ENCODE measurements at regions not wholly inside any gene's neighbourhood (a gene's known extent, or its start where the extent isn't known, plus 50 kb on each side); places are given as distances from the start of the nearest gene placed in this dataset.

- Histone ChIP-seq H3K14ac (ENCODE audit: insufficient read length) (no peak overlapping the region), H3K79me2 (ENCODE audit: control insufficient read depth in 1 of 2, insufficient read depth in 2 of 2, low read length in 2 of 2) (no peaks in the 10 kb centered on the region), H2BK15ac (ENCODE audit: low read length) (no peak overlapping the region), H3K27ac (ENCODE audit: low read depth, low read length) (no peak overlapping the region), H4K91ac (replicated peaks; ENCODE audit: insufficient read length, low read length) (no peak overlapping the region), H3K27me3 (replicated peaks in 1 of 4; ENCODE audit: control insufficient read depth in 3 of 4, extremely low read depth in 1 of 4, insufficient read depth in 3 of 4, low read length in 3 of 4) (no peaks in the 10 kb centered on the region), H3K56ac (replicated peaks; ENCODE audit: insufficient read length, low read depth, low read length) (no peak overlapping the region), H2AFZ (ENCODE audit: low read length) (no peak overlapping the region), H3K4me3 (ENCODE audit: extremely low read depth in 1 of 4, insufficient read depth in 2 of 4, low read depth in 3 of 4, low read length in 4 of 4) (no peak overlapping the region), H4K20me1 (replicated peaks in 1 of 2; ENCODE audit: control insufficient read depth in 1 of 2, insufficient read depth in 2 of 2, low read length in 2 of 2) (no peaks in the 10 kb centered on the region), H3K4me1 (replicated peaks in 1 of 4; ENCODE audit: control insufficient read depth in 3 of 4, insufficient read depth in 4 of 4, low read length in 3 of 4) (peaks cover 0 to 4% (median 0%) of the 10 kb centered on the region in 4 experiments; a peak in 2 of 7 replicates), H2BK12ac (ENCODE audit: low read depth, low read length) (no peak overlapping the region), H2AK5ac (ENCODE audit: low read depth, low read length) (no peak overlapping the region), H4K5ac (ENCODE audit: insufficient read length, low read depth, low read length) (no peak overlapping the region), H2BK120ac (replicated peaks; ENCODE audit: low read depth, low read length) (no peak overlapping the region), H4K8ac (ENCODE audit: extremely low read depth, insufficient read depth, low read length) (no peak overlapping the region), H3K23ac (ENCODE audit: insufficient read length) (no peak overlapping the region), H3K18ac (ENCODE audit: extremely low read depth, low read length) (no peak overlapping the region), H2BK20ac (ENCODE audit: low read length) (no peak overlapping the region), H3K4me2 (ENCODE audit: insufficient read depth in 1 of 2, low read depth in 2 of 2, low read length in 2 of 2) (no peak overlapping the region), H3K4ac (replicated peaks; ENCODE audit: insufficient read length, low read depth, low read length) (no peak overlapping the region), H2BK5ac (ENCODE audit: low read depth, low read length) (no peak overlapping the region), H3K23me2 (ENCODE audit: low read depth, low read length) (no peaks in the 10 kb centered on the region), H3K79me1 (ENCODE audit: low read depth, low read length) (no peaks in the 10 kb centered on the region), H3K36me3 (ENCODE audit: control insufficient read depth in 2 of 4, insufficient read depth in 4 of 4, low read length in 3 of 4) (no peaks in the 10 kb centered on the region), H3K9me3 (ENCODE audit: insufficient read depth in 2 of 2, low read depth in 1 of 2, low read length in 1 of 2) (no peaks in the 10 kb centered on the region), H3K9ac (replicated peaks in 1 of 4; ENCODE audit: extremely low read depth in 1 of 4, low read depth in 3 of 4, low read length in 3 of 4) (no peak overlapping the region)
- FAIRE-seq: no peak
- TF ChIP-seq GABPA (IDR thresholded peaks at IDR 0.05; ENCODE audit: borderline replicate concordance, insufficient read depth, low read length) (no peak), HDAC6 (IDR thresholded peaks at IDR 0.05; ENCODE audit: low read depth, low read length) (no peak), ASH2L (IDR thresholded peaks at IDR 0.05; ENCODE audit: low read length) (no peak), POLR2A (IDR thresholded peaks at IDR 0.05; ENCODE audit: control extremely low read depth in 1 of 2, low read depth in 2 of 2, low read length in 2 of 2) (no peak), SIN3A (conservative IDR thresholded peaks at IDR 0.05 in 1 of 2, IDR thresholded peaks at IDR 0.05 in 1 of 2; ENCODE audit: low read depth in 1 of 2, low read length in 2 of 2) (no peak), TEAD4 (IDR thresholded peaks at IDR 0.05; ENCODE audit: low read depth, low read length) (no peak), RXRA (IDR thresholded peaks at IDR 0.05; ENCODE audit: insufficient read depth, low read depth, low read length) (no peak), EGR1 (IDR thresholded peaks at IDR 0.05; ENCODE audit: borderline replicate concordance, low read depth, low read length) (no peak), ZNF274 (IDR thresholded peaks at IDR 0.05; ENCODE audit: borderline replicate concordance, extremely low read depth, low read length) (no peak), GTF2F1 (IDR thresholded peaks at IDR 0.05; ENCODE audit: borderline replicate concordance, low read depth, low read length) (no peak), YY1 (IDR thresholded peaks at IDR 0.05; ENCODE audit: low read depth, low read length) (no peak), POLR2AphosphoS5 (IDR thresholded peaks at IDR 0.05; ENCODE audit: low read depth, low read length) (no peak), CEBPB (IDR thresholded peaks at IDR 0.05; ENCODE audit: low read depth, low read length) (no peak)
- no peak for DNase-seq (ENCODE audit: low read depth in 1 of 2, low spot score in 2 of 2)
- WGBS, 2 experiments (ENCODE audit: extremely low coverage in 1 of 2, insufficient coverage in 1 of 2, insufficient read length in 1 of 2, insufficient replicate concordance in 2 of 2, low coverage in 1 of 2, low lambda C conversion rate in 2 of 2, missing lambda C conversion rate in 1 of 2): 95% methylated on average over 3 of the region's 3 CpGs; no CpG with 5 or more reads in 1 of the 2 experiments
- ChIA-PET POLR2A (ENCODE audit: partially characterized antibody) (no interaction called here), CTCF (ENCODE audit: partially characterized antibody) (interaction anchor here (0.7 to 1.6 kb wide), 3 partner anchors 15 to 22 kb away, joined by 3 to 4 read pairs (median 4); no protein-coding TSS in a partner anchor)
Measured at GRCh38 chr5:73999297-73999696, 373.3 kb downstream of the ARHGEF28 start.
